H1 (cell line): ENCODE measurements at regions not wholly inside any gene's neighbourhood (a gene's known extent, or its start where the extent isn't known, plus 50 kb on each side); places are given as distances from the start of the nearest gene placed in this dataset.

Source experiments
- ASH2L ChIP-seq: fragments of 200-600, 300-600 bp; sonication (generic); IDR thresholded peaks from one replicate; pipeline ENCODE4 v1.7.1; 2017; ENCODE audit warnings: low read length
- KDM5A ChIP-seq: fragments of 200-600 bp; IDR thresholded peaks from 2 replicates; pipeline ENCODE4 v1.7.1; 2012; ENCODE audit warnings: mild to moderate bottlenecking, low read length, inconsistent platforms, mixed read lengths
- RNF2 ChIP-seq: fragments of 200-900, 300-1000 bp; sonication (generic); IDR thresholded peaks from 2 replicates; pipeline ENCODE4 v1.7.1; 2016; ENCODE audit warnings: borderline replicate concordance, low read depth, mild to moderate bottlenecking, antibody characterized with exemption, low read length; ENCODE audit not compliant: poor library complexity, severe bottlenecking; ENCODE audit errors: missing control alignments
- TF ChIP-seq, protein P1 (sequence below): fragments of 300-600 bp; sonication (generic); IDR thresholded peaks from 2 replicates; pipeline ENCODE4 v1.7.1; 2012; ENCODE audit warnings: low read length, moderate library complexity, mild to moderate bottlenecking, inconsistent platforms; ENCODE audit not compliant: insufficient replicate concordance

DNA sequence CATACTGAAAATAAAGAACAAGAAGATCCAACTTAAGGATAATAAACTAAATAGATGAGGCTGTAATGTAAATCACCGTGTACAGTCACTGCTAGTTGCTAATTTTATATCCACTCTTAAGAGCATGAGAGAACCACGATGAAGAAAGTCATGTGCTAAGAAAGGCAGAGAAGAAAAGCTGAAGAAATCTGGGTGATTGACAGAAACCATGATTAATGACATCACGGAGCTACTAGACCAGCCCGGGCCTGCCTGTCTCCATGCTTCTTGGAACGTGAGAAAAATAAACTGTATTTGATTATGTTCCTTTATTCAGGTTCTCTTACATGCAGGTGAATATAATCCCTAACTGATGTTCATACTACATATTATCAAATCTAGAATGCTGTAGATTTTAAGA lies 84.2 kb upstream of the E2F3 start (continued):
- no peak for TF ChIP-seq ASH2L
- TF ChIP-seq KDM5A = no peak
- TF ChIP-seq RNF2 = no peak
- TF ChIP-seq, protein P1, sequence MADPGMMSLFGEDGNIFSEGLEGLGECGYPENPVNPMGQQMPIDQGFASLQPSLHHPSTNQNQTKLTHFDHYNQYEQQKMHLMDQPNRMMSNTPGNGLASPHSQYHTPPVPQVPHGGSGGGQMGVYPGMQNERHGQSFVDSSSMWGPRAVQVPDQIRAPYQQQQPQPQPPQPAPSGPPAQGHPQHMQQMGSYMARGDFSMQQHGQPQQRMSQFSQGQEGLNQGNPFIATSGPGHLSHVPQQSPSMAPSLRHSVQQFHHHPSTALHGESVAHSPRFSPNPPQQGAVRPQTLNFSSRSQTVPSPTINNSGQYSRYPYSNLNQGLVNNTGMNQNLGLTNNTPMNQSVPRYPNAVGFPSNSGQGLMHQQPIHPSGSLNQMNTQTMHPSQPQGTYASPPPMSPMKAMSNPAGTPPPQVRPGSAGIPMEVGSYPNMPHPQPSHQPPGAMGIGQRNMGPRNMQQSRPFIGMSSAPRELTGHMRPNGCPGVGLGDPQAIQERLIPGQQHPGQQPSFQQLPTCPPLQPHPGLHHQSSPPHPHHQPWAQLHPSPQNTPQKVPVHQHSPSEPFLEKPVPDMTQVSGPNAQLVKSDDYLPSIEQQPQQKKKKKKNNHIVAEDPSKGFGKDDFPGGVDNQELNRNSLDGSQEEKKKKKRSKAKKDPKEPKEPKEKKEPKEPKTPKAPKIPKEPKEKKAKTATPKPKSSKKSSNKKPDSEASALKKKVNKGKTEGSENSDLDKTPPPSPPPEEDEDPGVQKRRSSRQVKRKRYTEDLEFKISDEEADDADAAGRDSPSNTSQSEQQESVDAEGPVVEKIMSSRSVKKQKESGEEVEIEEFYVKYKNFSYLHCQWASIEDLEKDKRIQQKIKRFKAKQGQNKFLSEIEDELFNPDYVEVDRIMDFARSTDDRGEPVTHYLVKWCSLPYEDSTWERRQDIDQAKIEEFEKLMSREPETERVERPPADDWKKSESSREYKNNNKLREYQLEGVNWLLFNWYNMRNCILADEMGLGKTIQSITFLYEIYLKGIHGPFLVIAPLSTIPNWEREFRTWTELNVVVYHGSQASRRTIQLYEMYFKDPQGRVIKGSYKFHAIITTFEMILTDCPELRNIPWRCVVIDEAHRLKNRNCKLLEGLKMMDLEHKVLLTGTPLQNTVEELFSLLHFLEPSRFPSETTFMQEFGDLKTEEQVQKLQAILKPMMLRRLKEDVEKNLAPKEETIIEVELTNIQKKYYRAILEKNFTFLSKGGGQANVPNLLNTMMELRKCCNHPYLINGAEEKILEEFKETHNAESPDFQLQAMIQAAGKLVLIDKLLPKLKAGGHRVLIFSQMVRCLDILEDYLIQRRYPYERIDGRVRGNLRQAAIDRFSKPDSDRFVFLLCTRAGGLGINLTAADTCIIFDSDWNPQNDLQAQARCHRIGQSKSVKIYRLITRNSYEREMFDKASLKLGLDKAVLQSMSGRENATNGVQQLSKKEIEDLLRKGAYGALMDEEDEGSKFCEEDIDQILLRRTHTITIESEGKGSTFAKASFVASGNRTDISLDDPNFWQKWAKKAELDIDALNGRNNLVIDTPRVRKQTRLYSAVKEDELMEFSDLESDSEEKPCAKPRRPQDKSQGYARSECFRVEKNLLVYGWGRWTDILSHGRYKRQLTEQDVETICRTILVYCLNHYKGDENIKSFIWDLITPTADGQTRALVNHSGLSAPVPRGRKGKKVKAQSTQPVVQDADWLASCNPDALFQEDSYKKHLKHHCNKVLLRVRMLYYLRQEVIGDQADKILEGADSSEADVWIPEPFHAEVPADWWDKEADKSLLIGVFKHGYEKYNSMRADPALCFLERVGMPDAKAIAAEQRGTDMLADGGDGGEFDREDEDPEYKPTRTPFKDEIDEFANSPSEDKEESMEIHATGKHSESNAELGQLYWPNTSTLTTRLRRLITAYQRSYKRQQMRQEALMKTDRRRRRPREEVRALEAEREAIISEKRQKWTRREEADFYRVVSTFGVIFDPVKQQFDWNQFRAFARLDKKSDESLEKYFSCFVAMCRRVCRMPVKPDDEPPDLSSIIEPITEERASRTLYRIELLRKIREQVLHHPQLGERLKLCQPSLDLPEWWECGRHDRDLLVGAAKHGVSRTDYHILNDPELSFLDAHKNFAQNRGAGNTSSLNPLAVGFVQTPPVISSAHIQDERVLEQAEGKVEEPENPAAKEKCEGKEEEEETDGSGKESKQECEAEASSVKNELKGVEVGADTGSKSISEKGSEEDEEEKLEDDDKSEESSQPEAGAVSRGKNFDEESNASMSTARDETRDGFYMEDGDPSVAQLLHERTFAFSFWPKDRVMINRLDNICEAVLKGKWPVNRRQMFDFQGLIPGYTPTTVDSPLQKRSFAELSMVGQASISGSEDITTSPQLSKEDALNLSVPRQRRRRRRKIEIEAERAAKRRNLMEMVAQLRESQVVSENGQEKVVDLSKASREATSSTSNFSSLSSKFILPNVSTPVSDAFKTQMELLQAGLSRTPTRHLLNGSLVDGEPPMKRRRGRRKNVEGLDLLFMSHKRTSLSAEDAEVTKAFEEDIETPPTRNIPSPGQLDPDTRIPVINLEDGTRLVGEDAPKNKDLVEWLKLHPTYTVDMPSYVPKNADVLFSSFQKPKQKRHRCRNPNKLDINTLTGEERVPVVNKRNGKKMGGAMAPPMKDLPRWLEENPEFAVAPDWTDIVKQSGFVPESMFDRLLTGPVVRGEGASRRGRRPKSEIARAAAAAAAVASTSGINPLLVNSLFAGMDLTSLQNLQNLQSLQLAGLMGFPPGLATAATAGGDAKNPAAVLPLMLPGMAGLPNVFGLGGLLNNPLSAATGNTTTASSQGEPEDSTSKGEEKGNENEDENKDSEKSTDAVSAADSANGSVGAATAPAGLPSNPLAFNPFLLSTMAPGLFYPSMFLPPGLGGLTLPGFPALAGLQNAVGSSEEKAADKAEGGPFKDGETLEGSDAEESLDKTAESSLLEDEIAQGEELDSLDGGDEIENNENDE = no peak
- TF ChIP-seq, all 59 proteins: peak for 0
